Embryonic facial prominence (tissue), 1 donor: ENCODE measurements at regions not wholly inside any gene's neighbourhood (a gene's known extent, or its start where the extent isn't known, plus 50 kb on each side); places are given as distances from the start of the nearest gene placed in this dataset.
"Not testable (repeated sequence)": the region's sequence is repeated elsewhere in the genome, so short reads cannot be mapped to it uniquely, and the experiment has no call there.

Experiments
- DNase-seq: peaks from one replicate; pipeline ENCODE4 v3.0.0-alpha.2; 2016; ENCODE audit errors: extremely low spot score

DNA sequence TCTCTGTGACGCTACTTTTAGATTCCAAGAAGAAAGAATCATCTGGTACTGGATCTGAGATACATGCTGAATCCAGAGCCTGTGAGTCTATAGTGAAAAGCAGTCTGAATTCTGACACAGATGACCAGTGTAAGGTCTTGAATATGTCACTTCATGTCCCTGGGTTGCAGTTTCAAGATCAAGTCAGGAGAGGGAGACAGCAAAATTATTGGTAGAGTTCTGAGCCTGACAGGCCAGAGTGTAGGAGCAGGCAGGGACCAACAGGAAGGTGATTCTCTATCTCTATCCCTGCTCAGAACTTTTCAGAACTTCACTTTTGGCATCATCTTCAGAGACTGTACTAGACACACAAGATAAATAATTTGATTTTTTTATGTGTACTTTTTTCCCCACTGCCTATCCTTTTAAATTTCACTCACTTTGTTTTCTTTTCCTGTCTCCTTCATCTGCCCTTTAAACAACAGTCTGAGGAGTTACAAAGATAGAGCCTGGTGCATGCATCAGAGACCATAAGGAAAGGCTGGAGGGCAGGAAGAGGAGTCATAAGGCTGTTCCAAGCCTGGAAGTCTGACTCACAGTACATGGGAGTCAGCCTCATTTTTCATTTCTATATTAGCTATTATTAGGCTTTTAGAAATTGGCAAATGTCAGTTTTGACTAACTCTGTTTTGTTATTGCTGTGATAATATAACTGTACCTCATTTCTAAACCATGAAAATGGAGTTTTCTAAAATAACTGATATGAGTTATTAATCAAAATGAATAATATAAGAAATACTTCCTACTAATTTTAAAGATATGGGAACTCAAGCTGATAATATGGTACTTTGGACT, 120.2 kb upstream of the TMEM229A start:
- DNase-seq, result no peak

- DNase-seq, result no peak
Observed at GRCh38 chr7:124137664-124138063, 104.8 kb upstream of the TMEM229A start.

DNA sequence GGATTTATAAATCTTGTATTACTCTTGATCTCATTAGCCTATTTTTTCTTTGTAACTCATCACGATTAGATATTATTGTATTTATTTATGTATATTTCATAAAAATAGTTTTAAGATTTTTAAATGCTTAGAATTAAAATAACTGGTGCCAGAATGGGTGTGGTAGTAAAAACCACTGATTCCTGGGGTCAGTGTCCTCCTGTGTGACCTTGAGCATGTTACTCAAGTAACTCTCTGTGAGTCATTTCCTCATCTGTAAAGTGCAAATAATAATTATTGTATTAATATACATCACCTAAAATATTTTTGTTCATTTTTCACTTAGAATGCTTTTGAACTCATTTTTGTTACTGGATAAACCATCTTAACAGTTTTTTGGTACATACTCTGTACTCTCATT, 91.3 kb upstream of the TMEM229A start:
- DNase-seq, result no peak

GRCh38 chr7:124120911-124121310, 88.0 kb upstream of the TMEM229A start:
- no peak for DNase-seq

DNA sequence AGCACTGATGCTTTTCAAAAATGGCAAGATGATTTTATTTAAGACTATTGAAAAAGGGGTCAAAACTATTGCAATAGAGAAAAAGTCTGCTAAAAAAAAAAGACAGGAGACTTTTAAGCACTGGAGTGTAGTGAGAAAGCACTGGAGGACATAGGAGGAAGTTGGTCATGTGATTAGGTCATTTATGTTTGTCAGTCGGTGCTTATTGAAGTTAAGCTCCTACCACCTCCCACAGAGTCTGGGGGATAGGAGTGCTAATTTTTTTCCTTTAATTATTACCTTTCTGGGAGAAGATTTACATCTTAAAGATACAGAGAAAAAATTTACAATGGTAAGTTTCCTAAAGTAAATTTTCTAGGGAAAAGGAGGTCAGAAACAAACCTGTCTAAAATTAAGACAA, 80.2 kb upstream of the TMEM229A start:
- no peak for DNase-seq

- DNase-seq, result no peak
Observed at GRCh38 chr7:124106575-124106974, 73.7 kb upstream of the TMEM229A start.

DNA sequence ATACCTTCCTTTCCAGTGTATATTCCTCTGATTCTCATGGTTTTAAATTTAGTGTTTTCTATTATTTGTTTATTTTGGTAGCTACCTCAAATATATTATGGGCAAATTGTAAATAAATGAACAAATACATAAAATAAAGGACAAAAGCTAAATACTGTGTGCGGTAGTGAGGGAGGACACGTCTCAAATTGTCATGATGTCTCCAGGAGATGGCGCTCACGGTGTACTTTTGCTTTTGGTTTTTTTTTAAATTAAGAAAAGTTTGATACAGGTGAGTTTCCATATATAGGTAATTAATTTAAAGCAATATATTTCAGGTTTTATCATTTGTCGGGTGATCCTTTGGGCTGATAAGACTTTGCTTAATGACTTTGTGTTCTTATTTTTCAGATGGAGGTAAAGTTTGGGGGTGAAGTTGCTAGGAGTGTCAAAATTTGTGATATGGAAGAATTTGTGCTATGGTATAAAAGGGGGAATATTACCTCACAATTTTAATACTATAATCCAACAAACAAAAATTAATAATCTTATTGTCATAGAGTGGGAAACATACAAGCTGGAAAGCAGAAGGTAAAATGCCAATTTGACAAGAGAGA, 68.4 kb upstream of the TMEM229A start:
- DNase-seq, result no peak

GRCh38 chr7:124100190-124100589, 67.3 kb upstream of the TMEM229A start:
- no peak for DNase-seq

- not testable (repeated sequence) for DNase-seq
Observed at GRCh38 chr7:124099585-124099984, 66.7 kb upstream of the TMEM229A start.

- DNase-seq, result no peak
Observed at GRCh38 chr7:124089621-124090020, 56.8 kb upstream of the TMEM229A start.

DNA sequence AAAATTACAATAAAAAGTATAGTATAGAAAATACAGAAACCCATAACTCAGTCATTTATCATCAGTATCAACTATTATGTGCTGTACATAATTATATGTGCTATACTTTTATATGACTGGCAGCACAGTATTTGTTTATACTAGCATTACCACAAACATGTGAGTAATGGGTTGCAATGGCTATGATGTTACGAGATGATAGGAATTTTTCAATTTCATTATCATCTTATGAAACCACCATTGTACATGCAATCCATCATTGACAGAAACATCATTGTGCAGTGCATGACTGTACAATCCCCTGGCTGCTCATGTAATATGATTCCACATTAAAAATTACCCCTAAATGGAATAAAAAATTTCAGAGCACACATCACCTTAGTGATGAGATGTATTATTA, 55.7 kb upstream of the TMEM229A start:
- no peak for DNase-seq

- DNase-seq, result no peak
Observed at GRCh38 chr7:124086843-124087242, 54.0 kb upstream of the TMEM229A start.

DNA sequence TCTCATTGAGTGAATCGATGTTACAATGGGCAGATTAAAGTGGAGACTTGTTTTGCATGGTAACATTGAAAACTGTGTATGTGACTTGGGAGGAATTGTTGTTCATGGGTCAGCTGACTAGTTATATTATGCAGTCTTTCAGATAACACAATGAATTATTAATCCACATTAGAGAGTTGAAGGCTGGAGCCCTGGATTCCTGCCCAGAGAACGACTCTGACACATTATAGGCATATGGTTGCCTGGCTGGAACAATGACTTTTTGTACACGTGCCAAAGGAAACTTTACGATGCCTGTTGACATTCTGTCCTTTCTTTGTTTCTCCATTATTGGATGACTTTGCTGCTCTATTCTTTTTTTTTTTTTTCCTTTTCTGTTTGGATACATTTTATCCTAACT, 52.3 kb upstream of the TMEM229A start:
- DNase-seq, result no peak

DNA sequence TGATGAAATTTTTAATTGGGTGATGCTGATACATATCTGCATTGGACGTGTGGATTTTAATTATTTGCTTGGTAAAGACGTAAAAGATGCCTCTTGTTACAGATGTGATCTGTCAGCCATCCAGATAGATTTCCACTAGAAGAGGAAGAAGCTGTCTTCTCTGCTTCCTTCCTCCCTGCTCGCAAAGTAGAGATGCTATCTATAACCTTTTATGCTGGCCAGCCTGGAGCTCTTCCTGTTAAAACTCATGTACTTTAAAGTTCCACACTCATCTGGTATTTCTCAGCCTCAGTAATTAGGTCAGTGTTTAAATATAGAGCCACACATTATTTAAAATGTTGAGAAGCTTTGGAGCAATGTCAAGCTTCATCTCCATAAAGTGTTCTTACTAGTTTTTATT, 51.2 kb upstream of the TMEM229A start:
- DNase-seq, result no peak
